DMS53 treated with DMSO at 0.1 percent for 48 hours (cell line): ENCODE measurements at regions not wholly inside any gene's neighbourhood (a gene's known extent, or its start where the extent isn't known, plus 50 kb on each side); places are given as distances from the start of the nearest gene placed in this dataset.

Experiments
- DNase-seq: peaks from one replicate; lab custom pipeline; 2025; ENCODE audit not compliant: unreplicated experiment; lab: John Stamatoyannopoulos, UW

GRCh38 chr1:227378871-227379554 lies 60.7 kb upstream of the CDC42BPA start:
- DNase-seq: no peak

GRCh38 chr1:227378181-227378580 lies 59.9 kb upstream of the CDC42BPA start:
- no peak for DNase-seq

DNA sequence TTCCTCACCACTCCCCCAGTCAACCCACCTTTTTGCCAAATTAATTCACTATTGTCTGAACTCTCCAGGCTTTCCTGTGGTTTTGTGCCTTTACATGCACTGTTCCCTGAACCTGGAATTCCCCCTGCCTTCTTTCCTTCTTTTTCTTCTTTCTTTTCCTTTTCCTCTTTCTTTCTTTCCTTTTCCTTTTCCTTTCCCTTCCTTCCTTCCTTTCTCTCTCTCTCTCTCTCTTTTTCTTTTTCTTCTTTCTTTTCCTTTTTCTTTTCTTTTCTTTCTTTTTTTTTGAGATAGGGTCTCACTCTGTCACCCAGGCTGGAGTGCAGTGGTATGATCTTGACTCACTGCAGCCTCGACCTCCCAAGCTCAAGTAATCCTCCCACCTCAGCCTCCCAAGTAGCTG lies 56.6 kb upstream of the CDC42BPA start:
- DNase-seq: no peak

DNA sequence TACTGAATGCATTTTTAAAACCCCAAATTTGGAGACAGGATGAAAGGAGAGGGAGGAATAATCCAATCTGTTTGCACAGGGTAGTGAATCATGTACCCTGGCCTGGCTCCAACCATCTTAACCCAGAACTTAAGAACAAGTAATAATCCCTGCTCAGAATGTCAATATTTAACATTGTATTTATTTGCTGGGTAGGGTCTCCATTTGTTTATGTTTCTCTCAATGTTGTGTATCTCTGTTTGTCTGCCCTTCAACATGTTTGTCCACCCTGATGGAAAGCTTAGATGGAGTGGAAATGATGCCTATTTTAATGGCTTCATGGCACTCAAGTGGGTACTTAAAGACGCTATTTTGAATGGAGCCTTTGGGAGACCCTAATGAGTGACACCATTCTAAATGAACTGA lies 54.4 kb upstream of the CDC42BPA start:
- peak; percentile 82 for DNase-seq

DNA sequence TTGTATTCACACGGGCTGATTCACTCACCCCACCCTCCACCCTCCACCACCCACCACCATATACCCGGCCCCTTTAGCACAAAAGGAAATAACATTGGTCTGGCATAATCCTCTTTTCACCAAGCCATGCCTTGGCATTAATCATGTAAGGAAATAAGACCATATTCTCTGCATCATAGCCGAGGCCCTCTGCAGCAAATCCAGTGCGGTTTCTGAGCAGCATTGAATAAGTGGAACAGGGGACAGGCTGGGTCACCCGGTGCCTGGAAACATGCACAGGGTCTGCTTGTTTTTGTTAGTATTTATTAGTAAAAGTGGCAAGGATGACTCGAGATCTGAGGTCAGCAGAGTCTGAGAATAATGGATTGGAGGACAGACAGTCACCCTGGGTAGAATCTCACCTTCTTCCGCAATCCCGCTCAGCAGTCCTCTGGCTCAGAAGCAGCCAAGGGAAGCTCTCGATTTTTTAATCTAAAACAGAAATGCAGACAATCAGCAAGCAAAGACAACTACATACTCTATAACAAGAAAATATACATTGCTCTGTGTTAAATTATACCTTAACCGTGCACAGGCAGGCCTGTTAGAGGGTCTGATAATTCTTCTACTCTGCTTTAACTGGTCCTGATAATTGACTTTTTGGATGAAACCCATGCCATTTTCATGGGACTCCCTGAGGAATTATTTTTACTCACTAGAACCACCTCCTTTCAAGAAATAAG lies 52.4 kb upstream of the CDC42BPA start:
- DNase-seq: no peak

- DNase-seq: no peak
These were observed 50.9 kb upstream of the CDC42BPA start for GRCh38 chr1:227369102-227369760.
